BE2C (cell line): ENCODE measurements at regions not wholly inside any gene's neighbourhood (a gene's known extent, or its start where the extent isn't known, plus 50 kb on each side); places are given as distances from the start of the nearest gene placed in this dataset.
"Not testable (repeated sequence)": the region's sequence is repeated elsewhere in the genome, so short reads cannot be mapped to it uniquely, and the experiment has no call there.

Source experiments
- DNase-seq: peaks from one replicate; pipeline ENCODE4 v3.0.0-alpha.2; 2020
- H3K27me3 ChIP-seq: fragments of 250-450 bp; sonication (Bioruptor Pico); 2 replicates; pipeline ENCODE4 v1.5.1; 2020; ENCODE audit warnings: mild to moderate bottlenecking
- H3K36me3 ChIP-seq: fragments of 250-450 bp; sonication (Bioruptor Pico); 2 replicates; pipeline ENCODE4 v1.5.1; 2020; ENCODE audit warnings: mild to moderate bottlenecking
- H3K4me1 ChIP-seq: fragments of 250-450 bp; sonication (Bioruptor Pico); 2 replicates; pipeline ENCODE4 v1.5.1; 2020
- H3K4me3 ChIP-seq: 2 replicates; pipeline ENCODE4 v1.5.1; 2011; ENCODE audit warnings: low read depth, low read length
- H3K9me3 ChIP-seq: fragments of 250-450 bp; sonication (Bioruptor Pico); 2 replicates; pipeline ENCODE4 v1.5.1; 2020
- TF ChIP-seq, protein P1 (sequence below): IDR thresholded peaks from 2 replicates; pipeline ENCODE4 v1.5.1; 2012; ENCODE audit warnings: mild to moderate bottlenecking, low read depth, low read length

GRCh38 chr7:136386876-136387275, 409.7 kb upstream of the MTPN start:
- Histone ChIP-seq H3K27me3 (no peaks in the 10 kb centered on the region), H3K4me1 (no peaks in the 10 kb centered on the region), H3K9me3 (no peaks in the 10 kb centered on the region), H3K4me3 (no peak overlapping the region), H3K36me3 (no peaks in the 10 kb centered on the region)
- DNase-seq = no peak
- TF ChIP-seq, protein P1, sequence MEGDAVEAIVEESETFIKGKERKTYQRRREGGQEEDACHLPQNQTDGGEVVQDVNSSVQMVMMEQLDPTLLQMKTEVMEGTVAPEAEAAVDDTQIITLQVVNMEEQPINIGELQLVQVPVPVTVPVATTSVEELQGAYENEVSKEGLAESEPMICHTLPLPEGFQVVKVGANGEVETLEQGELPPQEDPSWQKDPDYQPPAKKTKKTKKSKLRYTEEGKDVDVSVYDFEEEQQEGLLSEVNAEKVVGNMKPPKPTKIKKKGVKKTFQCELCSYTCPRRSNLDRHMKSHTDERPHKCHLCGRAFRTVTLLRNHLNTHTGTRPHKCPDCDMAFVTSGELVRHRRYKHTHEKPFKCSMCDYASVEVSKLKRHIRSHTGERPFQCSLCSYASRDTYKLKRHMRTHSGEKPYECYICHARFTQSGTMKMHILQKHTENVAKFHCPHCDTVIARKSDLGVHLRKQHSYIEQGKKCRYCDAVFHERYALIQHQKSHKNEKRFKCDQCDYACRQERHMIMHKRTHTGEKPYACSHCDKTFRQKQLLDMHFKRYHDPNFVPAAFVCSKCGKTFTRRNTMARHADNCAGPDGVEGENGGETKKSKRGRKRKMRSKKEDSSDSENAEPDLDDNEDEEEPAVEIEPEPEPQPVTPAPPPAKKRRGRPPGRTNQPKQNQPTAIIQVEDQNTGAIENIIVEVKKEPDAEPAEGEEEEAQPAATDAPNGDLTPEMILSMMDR = no peak

DNA sequence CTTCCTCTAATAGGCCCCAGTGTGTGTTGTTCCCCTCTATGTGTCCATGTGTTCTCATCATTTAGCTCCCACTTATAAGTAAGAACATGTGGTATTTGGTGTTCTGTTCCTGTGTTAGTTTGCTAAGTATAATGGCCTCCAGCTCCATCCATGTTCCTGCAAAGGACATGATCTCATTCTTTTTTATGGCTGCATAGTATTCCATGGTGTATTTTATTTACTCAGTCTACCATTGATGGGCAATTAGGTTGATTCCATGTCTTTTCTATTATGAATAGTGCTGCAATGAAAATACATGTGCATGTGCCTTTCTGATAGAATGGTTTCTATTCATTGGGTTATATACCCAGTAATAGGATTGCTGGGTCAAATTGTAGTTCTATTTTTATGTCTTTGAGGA, 394.2 kb upstream of the MTPN start:
- not testable (repeated sequence) for H3K36me3 ChIP-seq, H3K4me1 ChIP-seq, H3K27me3 ChIP-seq, DNase-seq, H3K9me3 ChIP-seq, H3K4me3 ChIP-seq

GRCh38 chr7:136370137-136370536, 393.0 kb upstream of the MTPN start:
- Histone ChIP-seq H3K9me3 (no peaks in the 10 kb centered on the region), H3K36me3 (no peaks in the 10 kb centered on the region), H3K4me1 (peaks cover 8% of the 10 kb centered on the region; the same call in 1 of the 2 replicates), H3K27me3 (no peaks in the 10 kb centered on the region), H3K4me3 (no peak overlapping the region)
- TF ChIP-seq, protein P1 = no peak
- no peak for DNase-seq

DNA sequence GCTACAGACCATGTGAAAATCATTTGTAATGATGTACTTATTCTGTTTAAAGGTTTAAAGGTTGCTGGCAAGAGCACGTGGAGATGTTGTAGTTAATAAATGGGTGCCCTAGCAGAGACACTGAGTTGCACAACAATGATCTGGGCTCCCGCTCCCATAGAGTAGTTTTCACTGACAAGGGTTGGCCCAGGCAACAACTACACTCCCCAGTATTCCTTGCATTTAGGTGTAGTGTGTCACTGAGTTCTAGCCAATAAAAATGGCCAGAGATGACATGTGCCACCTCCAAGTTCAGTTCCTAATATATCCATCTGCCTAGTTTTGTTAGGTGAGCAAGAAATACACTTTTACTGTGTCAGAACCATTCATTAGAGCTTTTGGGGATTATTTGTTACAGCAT, 392.1 kb upstream of the MTPN start:
- Histone ChIP-seq H3K27me3 (no peaks in the 10 kb centered on the region), H3K36me3 (no peaks in the 10 kb centered on the region), H3K4me1 (peaks cover 8% of the 10 kb centered on the region; the same call in 1 of the 2 replicates), H3K9me3 (no peaks in the 10 kb centered on the region), H3K4me3 (no peak overlapping the region)
- DNase-seq = no peak
- TF ChIP-seq, protein P1 = no peak

DNA sequence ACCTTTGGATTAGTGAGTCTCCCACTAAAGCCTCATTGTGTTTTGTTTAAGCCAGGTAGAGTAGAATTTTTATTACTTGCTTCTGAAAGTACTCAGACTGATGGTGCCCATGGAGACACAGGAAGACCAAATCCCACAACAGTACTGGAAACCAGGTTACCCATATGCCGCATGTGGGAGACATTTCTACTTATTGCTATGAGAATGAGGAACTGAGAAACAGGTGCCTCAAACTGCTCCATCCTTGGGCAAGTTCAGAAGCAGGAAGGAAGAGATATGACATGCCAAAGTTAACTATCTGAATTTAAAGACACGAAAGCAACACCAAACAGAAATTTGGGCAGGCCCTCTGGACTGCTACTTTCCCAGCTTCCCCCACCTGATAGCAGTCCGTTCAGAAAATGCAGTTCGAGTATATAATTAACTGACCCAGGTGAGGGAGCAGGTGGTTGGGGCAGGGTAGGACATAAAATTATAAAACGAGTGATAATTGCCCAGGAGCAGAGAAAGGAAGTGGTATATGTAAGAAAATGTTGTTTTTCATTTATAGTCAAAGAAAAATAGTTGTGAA, 382.3 kb upstream of the MTPN start:
- TF ChIP-seq, protein P1 = no peak
- Histone ChIP-seq H3K27me3 (no peaks in the 10 kb centered on the region), H3K4me1 (no peaks in the 10 kb centered on the region), H3K4me3 (no peak overlapping the region), H3K9me3 (no peaks in the 10 kb centered on the region), H3K36me3 (no peaks in the 10 kb centered on the region)
- no peak for DNase-seq

DNA sequence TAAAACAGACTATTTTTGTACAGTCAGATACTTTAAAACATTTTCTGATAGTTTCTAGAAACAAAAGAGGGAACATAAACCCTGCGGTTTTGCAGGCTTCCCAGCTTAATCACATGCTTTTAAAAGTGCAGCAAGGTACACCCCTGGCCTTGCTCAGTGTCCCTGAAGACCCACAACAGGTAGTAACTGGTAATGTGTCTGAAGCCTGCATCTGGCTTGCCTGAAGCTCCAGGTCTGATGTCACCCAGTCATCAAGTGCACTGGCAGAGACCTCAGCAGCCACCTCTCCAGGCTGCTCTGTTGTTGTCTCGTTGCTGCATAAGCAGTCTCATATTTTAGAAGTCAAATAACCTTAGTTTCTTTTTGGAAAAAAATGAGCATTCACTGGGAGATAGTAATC, 376.1 kb upstream of the MTPN start:
- TF ChIP-seq, protein P1 = no peak
- no peaks in the 10 kb centered on the region for H3K27me3 ChIP-seq
- no peaks in the 10 kb centered on the region for H3K4me1 ChIP-seq
- no peak overlapping the region for H3K4me3 ChIP-seq
- DNase-seq = peak; percentile 11
- no peaks in the 10 kb centered on the region for H3K9me3 ChIP-seq
- no peaks in the 10 kb centered on the region for H3K36me3 ChIP-seq
